Choroid plexus epithelial cell (primary cell): ENCODE measurements at regions not wholly inside any gene's neighbourhood (a gene's known extent, or its start where the extent isn't known, plus 50 kb on each side); places are given as distances from the start of the nearest gene placed in this dataset.

ENCODE experiments used
- DNase-seq: peaks from one replicate; pipeline ENCODE4 v3.0.0-alpha.2; 2010; ENCODE audit warnings: low read depth
- H3K4me3 ChIP-seq: 2 replicates; pipeline ENCODE4 v1.5.1; 2011; ENCODE audit warnings: low read depth, mild to moderate bottlenecking, control low read depth, low read length, moderate library complexity
- TF ChIP-seq, protein P1 (sequence below): conservative IDR thresholded peaks from 2 replicates; pipeline ENCODE4 v1.5.1; 2011; ENCODE audit warnings: low read depth, mild to moderate bottlenecking, control low read depth, inconsistent platforms, low read length, moderate library complexity

DNA sequence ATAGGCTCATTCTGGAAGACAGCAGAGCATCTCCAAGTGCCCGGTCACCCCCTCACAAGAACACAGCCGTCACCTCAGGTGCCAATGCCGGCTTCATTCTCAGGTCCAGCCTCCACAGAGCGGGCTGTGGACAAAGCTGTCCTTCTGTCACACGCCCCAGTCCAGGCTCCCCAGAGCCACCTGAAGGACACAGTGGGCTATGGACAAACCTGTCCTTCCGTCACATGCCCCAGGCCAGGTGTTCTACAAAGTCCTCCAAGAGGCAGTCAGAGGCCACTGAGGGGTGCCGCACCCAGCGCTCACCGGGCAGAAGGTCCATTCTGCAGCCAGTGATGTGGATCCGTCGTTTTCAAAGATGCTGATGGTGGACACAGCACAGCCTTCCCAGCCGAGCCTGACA is 173.2 kb upstream of the PPP2R2D start:
- TF ChIP-seq, protein P1, sequence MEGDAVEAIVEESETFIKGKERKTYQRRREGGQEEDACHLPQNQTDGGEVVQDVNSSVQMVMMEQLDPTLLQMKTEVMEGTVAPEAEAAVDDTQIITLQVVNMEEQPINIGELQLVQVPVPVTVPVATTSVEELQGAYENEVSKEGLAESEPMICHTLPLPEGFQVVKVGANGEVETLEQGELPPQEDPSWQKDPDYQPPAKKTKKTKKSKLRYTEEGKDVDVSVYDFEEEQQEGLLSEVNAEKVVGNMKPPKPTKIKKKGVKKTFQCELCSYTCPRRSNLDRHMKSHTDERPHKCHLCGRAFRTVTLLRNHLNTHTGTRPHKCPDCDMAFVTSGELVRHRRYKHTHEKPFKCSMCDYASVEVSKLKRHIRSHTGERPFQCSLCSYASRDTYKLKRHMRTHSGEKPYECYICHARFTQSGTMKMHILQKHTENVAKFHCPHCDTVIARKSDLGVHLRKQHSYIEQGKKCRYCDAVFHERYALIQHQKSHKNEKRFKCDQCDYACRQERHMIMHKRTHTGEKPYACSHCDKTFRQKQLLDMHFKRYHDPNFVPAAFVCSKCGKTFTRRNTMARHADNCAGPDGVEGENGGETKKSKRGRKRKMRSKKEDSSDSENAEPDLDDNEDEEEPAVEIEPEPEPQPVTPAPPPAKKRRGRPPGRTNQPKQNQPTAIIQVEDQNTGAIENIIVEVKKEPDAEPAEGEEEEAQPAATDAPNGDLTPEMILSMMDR = no peak
- no peak for DNase-seq
- H3K4me3 ChIP-seq = no peak overlapping the region

DNA sequence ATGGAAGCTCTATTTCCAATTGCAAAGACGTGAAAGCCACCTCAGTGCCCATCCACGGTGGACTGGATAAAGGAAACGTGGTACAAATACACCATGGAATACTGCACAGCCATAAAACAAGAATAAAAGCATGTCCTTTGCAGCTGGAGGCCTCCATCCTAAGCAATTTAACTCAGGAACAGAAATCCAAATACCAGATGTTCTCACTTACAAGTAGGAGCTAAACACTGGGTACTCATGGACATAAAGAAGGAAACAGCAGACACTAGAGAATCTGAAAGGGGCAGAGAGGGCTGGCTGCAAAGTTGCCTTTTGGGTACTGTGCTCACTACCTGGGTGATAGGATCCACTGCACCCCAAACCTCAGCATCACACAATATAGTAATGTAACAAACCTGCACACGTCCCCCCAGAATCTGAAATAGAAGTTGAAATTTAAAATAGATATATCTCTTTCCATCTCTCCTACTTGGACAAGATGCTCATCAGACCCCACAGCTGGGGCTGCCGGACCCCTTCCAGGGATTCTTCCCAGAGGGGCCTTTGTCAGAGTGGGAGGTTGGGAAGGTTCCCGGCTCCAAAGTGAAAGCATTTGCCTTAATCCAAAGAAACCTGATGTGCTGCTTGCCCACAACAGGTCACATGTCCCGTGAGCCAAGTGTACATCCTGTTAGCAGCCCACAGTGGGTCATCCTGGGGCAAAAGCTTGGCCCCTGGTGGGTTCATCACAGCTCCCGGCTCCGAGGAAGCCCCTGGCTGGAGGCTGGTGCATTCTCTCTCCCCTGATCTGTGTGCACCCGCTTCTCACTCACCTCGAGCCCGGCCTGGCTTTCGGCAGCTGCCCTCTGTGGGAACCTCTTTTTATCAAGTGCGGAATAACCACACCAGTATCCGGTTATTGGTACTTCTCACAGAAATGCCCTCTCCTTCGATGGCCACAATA is 172.3 kb upstream of the PPP2R2D start:
- no peak for DNase-seq
- H3K4me3 ChIP-seq = no peak overlapping the region
- TF ChIP-seq, protein P1 = no peak

GRCh38 chr10:131729361-131729760 is 171.4 kb upstream of the PPP2R2D start:
- TF ChIP-seq, protein P1 = no peak
- DNase-seq = no peak
- H3K4me3 ChIP-seq = no peak overlapping the region

DNA sequence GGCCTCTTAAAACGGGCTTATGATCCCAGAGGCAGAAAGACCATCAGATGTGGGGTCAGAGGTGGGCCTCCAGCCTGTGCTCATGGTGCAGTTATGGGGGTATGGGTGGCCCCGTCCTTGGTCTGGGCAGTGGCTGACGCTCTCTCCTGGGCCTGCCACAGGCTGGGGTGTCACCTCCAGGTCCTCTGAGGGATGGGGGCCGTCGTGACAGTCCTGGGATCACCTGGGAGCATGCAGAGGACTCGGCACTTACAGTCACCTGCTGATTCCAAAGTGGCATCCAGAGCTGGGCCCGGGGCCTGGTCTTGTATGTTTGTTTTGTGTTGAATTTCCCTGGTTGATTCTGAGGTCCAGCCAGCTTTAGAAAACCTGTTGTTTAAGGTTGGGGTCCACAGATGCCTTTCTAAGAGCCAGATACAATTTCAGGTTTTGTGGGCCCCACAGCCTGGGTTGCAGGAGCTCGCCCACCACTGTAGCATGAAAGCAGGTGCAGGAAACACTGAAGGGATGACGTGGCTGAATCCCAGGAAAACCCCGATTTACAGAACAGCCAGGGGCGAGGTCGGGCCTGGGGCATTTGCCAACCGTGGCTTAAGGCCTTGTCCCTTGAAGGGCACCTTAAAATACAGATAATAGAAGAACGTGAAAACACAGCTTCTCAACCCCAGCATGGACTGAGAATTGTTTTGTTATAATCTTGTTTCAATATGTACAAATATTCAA is 170.7 kb upstream of the PPP2R2D start:
- DNase-seq = no peak
- TF ChIP-seq, protein P1 = no peak
- no peak overlapping the region for H3K4me3 ChIP-seq

GRCh38 chr10:131730771-131731497 is 169.9 kb upstream of the PPP2R2D start:
- TF ChIP-seq, protein P1 = no peak
- no peak for DNase-seq
- H3K4me3 ChIP-seq = no peak overlapping the region

DNA sequence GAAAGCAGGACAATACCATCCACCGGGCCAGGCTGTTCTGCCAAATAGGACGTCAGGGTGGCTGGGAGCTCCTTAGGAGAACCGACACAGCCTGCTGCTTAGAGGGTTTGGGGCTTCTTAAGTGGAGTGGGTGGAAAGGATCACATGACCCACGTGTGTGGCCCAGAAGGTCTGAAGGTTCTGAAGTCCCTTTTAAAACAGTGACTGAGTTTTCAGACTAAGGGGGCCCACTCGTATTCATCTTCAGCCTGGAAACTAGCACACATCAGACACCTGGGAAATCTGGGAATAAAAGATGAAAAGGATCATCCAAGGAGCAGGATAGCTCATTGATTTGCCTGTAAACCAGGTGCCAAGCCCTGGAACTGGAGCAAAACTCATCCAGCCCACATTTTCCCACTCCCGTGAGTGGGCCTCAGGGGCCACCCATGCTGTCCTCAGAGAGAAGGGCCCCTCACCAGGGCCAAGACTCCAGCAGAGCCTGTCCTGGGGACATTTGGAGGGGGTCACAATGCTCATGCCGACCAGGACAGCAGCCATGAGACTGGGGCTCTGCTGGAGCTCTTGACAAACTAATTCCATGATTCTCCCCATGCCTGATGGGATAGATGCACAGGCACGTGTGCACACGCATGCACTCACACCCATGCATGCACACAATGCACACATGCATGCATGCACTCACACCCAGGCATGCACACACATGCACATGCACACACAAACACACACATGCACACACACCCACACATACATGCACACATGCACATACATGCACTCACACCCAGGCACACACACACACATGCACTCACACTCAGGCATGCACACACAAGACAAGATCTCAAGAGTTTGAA is 168.8 kb upstream of the PPP2R2D start:
- TF ChIP-seq, protein P1 = no peak
- H3K4me3 ChIP-seq = no peak overlapping the region
- DNase-seq = no peak
